PC-9 (cell line): ENCODE measurements at regions not wholly inside any gene's neighbourhood (a gene's known extent, or its start where the extent isn't known, plus 50 kb on each side); places are given as distances from the start of the nearest gene placed in this dataset.

Experiments used
- CTCF ChIP-seq: fragments of 200-600 bp; sonication (generic); conservative IDR thresholded peaks from 2 replicates; pipeline ENCODE4 v1.6.1; 2017; ENCODE audit warnings: mixed run types, antibody characterized with exemption, mild to moderate bottlenecking, moderate library complexity
- EZH2 ChIP-seq: fragments of 200-600 bp; sonication (generic); IDR thresholded peaks from 2 replicates; pipeline ENCODE4 v1.8.0; 2017; ENCODE audit warnings: antibody characterized with exemption, low read depth

GRCh38 chr11:104432526-104432925, 268.6 kb upstream of the PDGFD start:
- no peak for TF ChIP-seq CTCF
- no peak for TF ChIP-seq EZH2
